ENCODE measurements at regions not wholly inside any gene's neighbourhood (a gene's known extent, or its start where the extent isn't known, plus 50 kb on each side); places are given as distances from the start of the nearest gene placed in this dataset.
"Not testable (repeated sequence)": the region's sequence is repeated elsewhere in the genome, so short reads cannot be mapped to it uniquely, and the experiment has no call there.

GRCh38 chr5:92147266-92147665 lies 764.1 kb upstream of the ARRDC3 start:
- DNase-seq (no peak), ATAC-seq (no peak)
- Histone ChIP-seq H3K4me3 (no peak overlapping the region), H3K27me3 (no peaks in the 10 kb centered on the region), H3K27ac (no peak overlapping the region), H3K36me3 (no peaks in the 10 kb centered on the region), H3K9me3 (no peaks in the 10 kb centered on the region), H3K4me1 (no peaks in the 10 kb centered on the region)
- TF ChIP-seq CTCF (IDR thresholded peaks at IDR 0.05) (no peak), POLR2A (IDR thresholded peaks at IDR 0.05) (no peak)
- intact Hi-C loops (cut with DNase I), result no loop called here
- 71 to 82% (median 78%) methylated on average over 3 of the region's 3 CpGs for WGBS, 4 donors

DNA sequence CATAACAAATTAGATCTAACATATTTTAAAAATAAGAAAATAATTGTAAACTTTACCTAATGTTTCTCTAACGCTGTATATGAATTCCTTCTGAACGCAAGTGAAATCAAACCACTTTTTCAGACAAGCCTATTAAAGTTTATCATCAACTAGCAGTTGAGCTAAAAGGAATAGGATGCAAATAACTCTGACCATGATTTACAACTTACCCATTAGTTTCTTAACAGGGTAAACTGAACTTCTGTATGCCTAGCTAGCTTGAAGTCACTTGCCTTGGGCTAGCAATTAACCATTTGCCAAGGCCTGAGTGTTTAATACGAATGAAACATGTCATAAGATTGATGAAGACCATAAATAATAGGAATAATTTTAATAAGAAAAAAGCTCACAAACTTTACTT lies 762.7 kb upstream of the ARRDC3 start:
- Histone ChIP-seq H3K4me3 (no peak overlapping the region), H3K4me1 (no peaks in the 10 kb centered on the region), H3K9me3 (no peaks in the 10 kb centered on the region), H3K27ac (no peak overlapping the region), H3K27me3 (no peaks in the 10 kb centered on the region), H3K36me3 (no peaks in the 10 kb centered on the region)
- intact Hi-C loops (cut with DNase I), result no loop called here
- DNase-seq, result no peak
- 85 to 94% (median 89%) methylated on average over 3 of the region's 3 CpGs for WGBS, 4 donors
- no peak for TF ChIP-seq POLR2A (IDR thresholded peaks at IDR 0.05)
- TF ChIP-seq CTCF (IDR thresholded peaks at IDR 0.05), result no peak
- no peak for ATAC-seq

GRCh38 chr5:92144824-92145223 lies 761.7 kb upstream of the ARRDC3 start:
- ATAC-seq (no peak), DNase-seq (no peak)
- WGBS, 4 donors, result 77 to 85% (median 79%) methylated on average over 3 of the region's 3 CpGs
- Histone ChIP-seq H3K9me3 (no peaks in the 10 kb centered on the region), H3K27me3 (no peaks in the 10 kb centered on the region), H3K4me1 (no peaks in the 10 kb centered on the region), H3K36me3 (no peaks in the 10 kb centered on the region), H3K4me3 (no peak overlapping the region), H3K27ac (no peak overlapping the region)
- TF ChIP-seq CTCF (IDR thresholded peaks at IDR 0.05) (no peak), POLR2A (IDR thresholded peaks at IDR 0.05) (no peak)
- intact Hi-C loops (cut with DNase I), result no loop called here

DNA sequence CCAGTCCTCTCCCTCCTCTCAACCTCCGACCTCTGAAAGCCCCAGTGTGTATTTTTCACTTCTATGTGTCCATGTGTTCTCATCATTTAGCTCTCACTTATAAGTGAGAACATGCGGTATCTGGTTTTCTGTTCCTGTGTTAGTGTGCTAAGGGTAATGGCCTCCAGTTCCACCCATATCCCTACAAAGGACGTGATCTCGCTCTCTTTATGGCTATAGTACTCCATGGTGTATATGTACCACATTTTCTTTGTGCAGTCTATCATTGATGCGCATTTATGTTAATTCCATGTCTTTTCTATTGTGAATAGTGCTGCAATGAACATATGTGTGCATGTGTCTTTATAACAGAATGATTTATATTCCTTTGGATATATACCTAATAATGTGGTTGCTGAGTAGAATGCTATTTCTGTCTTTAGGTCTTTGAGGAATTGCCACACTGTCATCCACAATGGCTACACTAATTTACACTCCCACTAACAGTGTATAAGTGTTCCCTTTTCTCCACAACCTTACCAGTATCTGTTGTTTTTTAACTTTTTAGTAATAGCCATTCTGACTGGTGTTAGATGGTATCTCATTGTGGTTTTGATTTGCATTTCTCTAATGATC lies 749.3 kb upstream of the ARRDC3 start:
- H3K4me1 ChIP-seq; H3K9me3 ChIP-seq; intact Hi-C loops (cut with DNase I); H3K27ac ChIP-seq; DNase-seq; H3K27me3 ChIP-seq; H3K4me3 ChIP-seq; ATAC-seq; H3K36me3 ChIP-seq: not testable (repeated sequence)
- WGBS, 4 donors, result 70 to 75% (median 71%) methylated on average over 5 of the region's 5 CpGs

- no peak overlapping the region for H3K27ac ChIP-seq
- ATAC-seq, result no peak
- no peaks in the 10 kb centered on the region for H3K4me1 ChIP-seq
- 70 to 74% (median 72%) methylated on average over 1 of the region's 1 CpG for WGBS, 4 donors
- no peaks in the 10 kb centered on the region for H3K36me3 ChIP-seq
- TF ChIP-seq POLR2A (IDR thresholded peaks at IDR 0.05) (no peak), CTCF (IDR thresholded peaks at IDR 0.05) (no peak)
- no peak for DNase-seq
- H3K9me3 ChIP-seq, result no peaks in the 10 kb centered on the region
- no peak overlapping the region for H3K4me3 ChIP-seq
- H3K27me3 ChIP-seq, result no peaks in the 10 kb centered on the region
- intact Hi-C loops (cut with DNase I), result no loop called here
Observed at GRCh38 chr5:92126182-92126581, 743.1 kb upstream of the ARRDC3 start.

Measured in heart left ventricle (tissue), 16 donors.